Endothelial cell of umbilical vein (primary cell): ENCODE measurements at regions not wholly inside any gene's neighbourhood (a gene's known extent, or its start where the extent isn't known, plus 50 kb on each side); places are given as distances from the start of the nearest gene placed in this dataset.

Experiments used
- BruUV-seq: library from RNA; stranded (reverse); fragments of 400-500 nt; replicated peaks from 2 replicates; lab custom pipeline; 2021; lab: Mats Ljungman, UMichigan
- CTCF ChIA-PET: fragments of 300-600, 350-600 bp; sonication (Branson Sonifier 250); formaldehyde crosslinking; loops from one replicate; lab custom pipeline; 2021; ENCODE audit warnings: antibody characterized with exemption, inconsistent platforms; lab: Charles Lee
- POLR2A ChIA-PET: fragments of 300-600, 350-600 bp; sonication (Branson Sonifier 250); formaldehyde crosslinking; loops from one replicate; lab custom pipeline; 2021; ENCODE audit warnings: antibody characterized with exemption, inconsistent platforms; lab: Charles Lee
- DNase-seq: peaks from one replicate; pipeline ENCODE4 v3.0.0-alpha.2; 2011; ENCODE audit warnings: low read depth, low spot score
- FAIRE-seq: peaks from 2 replicates; lab custom pipeline; 2011; peaks lifted over from hg19 to GRCh38; lab: Jason Lieb, UNC
- H2AFZ ChIP-seq: 2 replicates; pipeline ENCODE4 v1.6.0; 2012; ENCODE audit warnings: low read depth, low read length, control low read depth, inconsistent platforms
- H3K27ac ChIP-seq: 2 replicates; pipeline ENCODE4 v1.5.1; 2011; ENCODE audit warnings: low read depth, mild to moderate bottlenecking, control low read depth, low read length, moderate library complexity; ENCODE audit not compliant: insufficient read depth
- H3K27me3 ChIP-seq, 2 experiments: 2 replicates each; pipeline versions ENCODE4 v1.6.0 to v1.6.1; 2011; ENCODE audit warnings: low read length in 2 of 2, mixed read lengths in 1 of 2; ENCODE audit not compliant: control insufficient read depth in 2 of 2, insufficient read depth in 2 of 2
- H3K36me3 ChIP-seq, 2 experiments: 2 replicates in 1 of 2; 3 replicates in 1 of 2; pipeline ENCODE4 v1.5.1; 2011; ENCODE audit warnings: low read length in 2 of 2, mild to moderate bottlenecking in 1 of 2, moderate library complexity in 1 of 2; ENCODE audit not compliant: control insufficient read depth in 2 of 2, insufficient read depth in 2 of 2; ENCODE audit errors: extremely low read depth in 1 of 2
- H3K4me1 ChIP-seq: 3 replicates; pipeline ENCODE4 v1.5.1; 2011; ENCODE audit warnings: mild to moderate bottlenecking, low read length; ENCODE audit not compliant: control insufficient read depth, insufficient read depth; ENCODE audit errors: extremely low read depth
- H3K4me2 ChIP-seq: 2 replicates; pipeline ENCODE4 v1.6.1; 2011; ENCODE audit warnings: low read length, control low read depth, mixed read lengths; ENCODE audit not compliant: insufficient read depth
- H3K4me3 ChIP-seq, 3 experiments: fragments of 200-600 bp in 1 of 3; sonication (generic), shearing (Covaris generic) in 1 of 3; replicated peaks in 1 of 3; 2 replicates each; pipeline ENCODE4 v1.5.1; 2011 to 2016; ENCODE audit warnings: control low read depth in 3 of 3, low read length in 3 of 3, mild to moderate bottlenecking in 2 of 3, inconsistent platforms in 1 of 3, low read depth in 1 of 3, moderate library complexity in 1 of 3; ENCODE audit not compliant: insufficient read depth in 1 of 3
- H3K79me2 ChIP-seq: 2 replicates; pipeline ENCODE4 v1.6.0; 2012; ENCODE audit warnings: low read length, inconsistent platforms; ENCODE audit not compliant: control insufficient read depth, insufficient read depth
- H3K9ac ChIP-seq: replicated peaks from 2 replicates; pipeline ENCODE3; 2011; ENCODE audit warnings: low read length, control low read depth; ENCODE audit not compliant: insufficient read depth; ENCODE audit errors: extremely low read depth
- H3K9me1 ChIP-seq: replicated peaks from 3 replicates; pipeline ENCODE4 v1.6.0; 2011; ENCODE audit warnings: mild to moderate bottlenecking, low read length; ENCODE audit not compliant: control insufficient read depth, insufficient read depth; ENCODE audit errors: extremely low read depth
- H3K9me3 ChIP-seq: replicated peaks from 2 replicates; pipeline ENCODE4 v1.5.1; 2012; ENCODE audit warnings: low read length, inconsistent platforms; ENCODE audit not compliant: control insufficient read depth, insufficient read depth
- H4K20me1 ChIP-seq: replicated peaks from 2 replicates; pipeline ENCODE3; 2011; ENCODE audit warnings: mild to moderate bottlenecking, low read length; ENCODE audit not compliant: control insufficient read depth, insufficient read depth; ENCODE audit errors: extremely low read depth
- EZH2 ChIP-seq: IDR thresholded peaks from 2 replicates; pipeline ENCODE4 v1.6.1; 2012; ENCODE audit warnings: borderline replicate concordance, low read depth, mild to moderate bottlenecking, moderate library complexity, low read length, inconsistent platforms; ENCODE audit not compliant: severe bottlenecking
- FOS ChIP-seq: IDR thresholded peaks from 2 replicates; pipeline ENCODE4 v1.6.1; 2011; ENCODE audit warnings: mild to moderate bottlenecking, low read length, moderate library complexity, borderline replicate concordance; ENCODE audit not compliant: insufficient read depth
- JUN ChIP-seq: IDR thresholded peaks from 2 replicates; pipeline ENCODE4 v1.6.1; 2011; ENCODE audit warnings: borderline replicate concordance, low read depth; ENCODE audit not compliant: insufficient read length, insufficient read depth
- MYC ChIP-seq: IDR thresholded peaks from one replicate; pipeline ENCODE4 v1.6.1; 2011; ENCODE audit warnings: mild to moderate bottlenecking, low read depth, low read length
- POLR2A ChIP-seq: IDR thresholded peaks from 2 replicates; pipeline ENCODE4 v1.6.1; 2012; ENCODE audit warnings: low read depth, mild to moderate bottlenecking, control low read depth, low read length
- POLR2AphosphoS5 ChIP-seq: IDR thresholded peaks from 2 replicates; pipeline ENCODE4 v1.6.1; 2012; ENCODE audit warnings: low read depth, mild to moderate bottlenecking, control low read depth, low read length, moderate library complexity; ENCODE audit not compliant: insufficient read depth
- dilution Hi-C: fragments of 300-500 bp; cut with MboI; formaldehyde crosslinking; loops from one replicate; pipeline ENCODE4 v1.15.0; 2019; ENCODE audit warnings: low sequenced_read_pairs; ENCODE audit not compliant: extremely low pct_ligation_motif_present
- intact Hi-C: fragments of 100-400 bp; cut with micrococcal nuclease; formaldehyde crosslinking; loops from one replicate; pipeline ENCODE4 v1.10.0; 2022
- TF ChIP-seq, protein P1 (sequence below), 2 donors: IDR thresholded peaks; 1 replicate in 1 of 2; 2 replicates in 1 of 2; pipeline ENCODE4 v1.5.1; 2011; ENCODE audit warnings: low read length in 2 of 2, mild to moderate bottlenecking in 2 of 2, moderate library complexity in 2 of 2, control low read depth in 1 of 2, inconsistent platforms in 1 of 2, low read depth in 1 of 2; ENCODE audit not compliant: insufficient read depth in 1 of 2; ENCODE audit errors: extremely low read depth in 1 of 2

DNA sequence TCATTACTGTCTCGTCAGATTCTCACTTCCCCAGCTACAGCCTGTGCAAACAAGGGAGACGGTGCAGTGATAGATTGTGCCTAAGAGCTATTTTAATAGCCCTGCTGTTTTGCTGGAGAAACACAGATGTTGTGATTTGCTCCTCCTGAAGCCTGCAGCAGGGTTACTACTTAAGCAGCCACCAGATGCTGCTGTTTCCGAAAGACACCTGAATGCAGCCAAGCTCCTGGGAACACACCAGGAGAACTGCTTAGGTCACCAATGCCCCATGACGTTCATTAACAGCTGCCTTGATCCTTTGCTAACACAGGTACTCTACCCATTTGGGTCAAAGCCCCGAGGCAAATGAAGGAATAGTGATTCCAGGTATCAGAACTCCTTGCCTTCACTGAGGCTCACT is 411.8 kb upstream of the DAB1 start:
- ChIA-PET CTCF (no interaction called here), POLR2A (no interaction called here)
- Histone ChIP-seq H3K9ac (no peak overlapping the region), H3K27ac (no peak overlapping the region), H4K20me1 (no peaks in the 10 kb centered on the region), H3K79me2 (no peaks in the 10 kb centered on the region), H3K9me3 (peaks cover 2% of the 10 kb centered on the region), H3K36me3 (no peaks in the 10 kb centered on the region), H3K9me1 (no peaks in the 10 kb centered on the region), H3K4me3 (no peak overlapping the region), H2AFZ (no peak overlapping the region), H3K27me3 (no peaks in the 10 kb centered on the region), H3K4me2 (no peak overlapping the region), H3K4me1 (no peaks in the 10 kb centered on the region)
- intact Hi-C loops (no loop called here), dilution Hi-C loops (no loop called here)
- FAIRE-seq (no peak), DNase-seq (no peak)
- no TSS peak for BruUV-seq
- TF ChIP-seq MYC = no peak
- no peak for TF ChIP-seq JUN
- no peak for TF ChIP-seq EZH2
- TF ChIP-seq POLR2A = no peak
- TF ChIP-seq POLR2AphosphoS5 = no peak
- TF ChIP-seq, protein P1, sequence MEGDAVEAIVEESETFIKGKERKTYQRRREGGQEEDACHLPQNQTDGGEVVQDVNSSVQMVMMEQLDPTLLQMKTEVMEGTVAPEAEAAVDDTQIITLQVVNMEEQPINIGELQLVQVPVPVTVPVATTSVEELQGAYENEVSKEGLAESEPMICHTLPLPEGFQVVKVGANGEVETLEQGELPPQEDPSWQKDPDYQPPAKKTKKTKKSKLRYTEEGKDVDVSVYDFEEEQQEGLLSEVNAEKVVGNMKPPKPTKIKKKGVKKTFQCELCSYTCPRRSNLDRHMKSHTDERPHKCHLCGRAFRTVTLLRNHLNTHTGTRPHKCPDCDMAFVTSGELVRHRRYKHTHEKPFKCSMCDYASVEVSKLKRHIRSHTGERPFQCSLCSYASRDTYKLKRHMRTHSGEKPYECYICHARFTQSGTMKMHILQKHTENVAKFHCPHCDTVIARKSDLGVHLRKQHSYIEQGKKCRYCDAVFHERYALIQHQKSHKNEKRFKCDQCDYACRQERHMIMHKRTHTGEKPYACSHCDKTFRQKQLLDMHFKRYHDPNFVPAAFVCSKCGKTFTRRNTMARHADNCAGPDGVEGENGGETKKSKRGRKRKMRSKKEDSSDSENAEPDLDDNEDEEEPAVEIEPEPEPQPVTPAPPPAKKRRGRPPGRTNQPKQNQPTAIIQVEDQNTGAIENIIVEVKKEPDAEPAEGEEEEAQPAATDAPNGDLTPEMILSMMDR (IDR thresholded peaks at IDR 0.05; ENCODE audit: extremely low read depth in 1 of 2, insufficient read depth in 1 of 2, low read depth in 1 of 2, low read length in 2 of 2) = no peak

- DNase-seq (no peak), FAIRE-seq (no peak)
- Histone ChIP-seq H2AFZ (no peak overlapping the region), H3K4me3 (no peak overlapping the region), H3K27me3 (no peaks in the 10 kb centered on the region), H3K4me1 (no peaks in the 10 kb centered on the region), H3K4me2 (no peak overlapping the region), H3K79me2 (no peaks in the 10 kb centered on the region), H4K20me1 (no peaks in the 10 kb centered on the region), H3K36me3 (no peaks in the 10 kb centered on the region), H3K27ac (no peak overlapping the region), H3K9me3 (peaks cover 2% of the 10 kb centered on the region), H3K9ac (no peak overlapping the region), H3K9me1 (no peaks in the 10 kb centered on the region)
- ChIA-PET CTCF (no interaction called here), POLR2A (no interaction called here)
- intact Hi-C loops (no loop called here), dilution Hi-C loops (no loop called here)
- no TSS peak for BruUV-seq
- no peak for TF ChIP-seq POLR2A
- TF ChIP-seq JUN = no peak
- TF ChIP-seq, protein P1 (IDR thresholded peaks at IDR 0.05; ENCODE audit: extremely low read depth in 1 of 2, insufficient read depth in 1 of 2, low read depth in 1 of 2, low read length in 2 of 2) = no peak
- TF ChIP-seq FOS = no peak
Observed at GRCh38 chr1:57833296-57833695, 409.4 kb upstream of the DAB1 start.
